Occipital lobe (tissue), 1 donor: ENCODE measurements at regions not wholly inside any gene's neighbourhood (a gene's known extent, or its start where the extent isn't known, plus 50 kb on each side); places are given as distances from the start of the nearest gene placed in this dataset.
"Not testable (repeated sequence)": the region's sequence is repeated elsewhere in the genome, so short reads cannot be mapped to it uniquely, and the experiment has no call there.

Source experiments
- DNase-seq: peaks from one replicate; lab custom pipeline; 2025; lab: John Stamatoyannopoulos, UW

DNA sequence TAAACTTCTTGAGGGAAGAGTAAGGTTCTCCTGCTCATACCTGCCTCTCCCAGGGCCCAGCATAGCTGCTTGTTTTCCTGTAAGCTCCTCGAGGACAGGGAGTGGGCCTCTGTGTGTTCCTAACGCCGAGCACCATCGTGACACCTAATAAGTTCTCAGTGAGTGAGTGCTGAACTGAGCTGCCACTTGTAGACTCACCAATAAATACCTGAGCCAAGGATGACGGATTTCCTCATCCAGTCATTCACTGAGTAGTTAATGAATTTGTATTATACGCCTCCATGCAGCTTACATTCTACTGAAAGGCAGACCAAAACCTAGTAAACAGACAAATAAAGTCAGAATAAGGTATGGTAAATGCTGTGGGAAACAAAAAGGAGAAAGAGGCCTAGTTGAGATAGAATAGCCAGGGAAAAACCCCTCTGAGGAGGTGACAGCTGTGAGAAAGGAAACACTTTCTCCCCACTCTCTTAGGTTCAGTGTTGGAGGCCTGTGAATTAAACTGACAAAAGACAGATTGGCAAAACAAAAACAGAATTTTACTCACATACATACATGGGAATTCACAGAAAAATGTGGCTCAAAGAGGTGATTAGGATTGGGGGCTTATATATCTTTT, 138.6 kb downstream of the B3GNT2 start:
- DNase-seq, result no peak

DNA sequence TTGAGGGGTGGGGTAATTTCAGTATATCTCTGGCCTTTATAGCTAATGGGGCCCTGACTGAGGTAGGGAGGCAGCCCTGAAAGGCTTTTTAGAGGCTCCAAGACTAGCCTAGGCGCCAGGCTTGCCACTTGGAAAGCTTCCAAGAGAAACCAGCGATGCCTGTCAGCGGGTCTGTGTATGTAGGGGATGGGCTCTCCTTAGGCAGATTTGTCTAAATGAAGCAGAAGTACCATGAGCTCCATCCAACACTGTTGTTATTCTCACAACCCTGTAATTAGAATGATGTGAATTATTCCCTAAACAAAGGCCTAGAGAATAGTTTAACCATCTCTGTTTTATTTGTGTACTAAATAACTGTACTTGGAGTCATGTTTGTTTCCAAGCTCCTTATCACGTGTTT, 138.1 kb downstream of the B3GNT2 start:
- no peak for DNase-seq

GRCh38 chr2:62330959-62331358, 135.0 kb downstream of the B3GNT2 start:
- DNase-seq, result no peak

GRCh38 chr2:62329797-62330196, 133.9 kb downstream of the B3GNT2 start:
- DNase-seq, result no peak

- no peak for DNase-seq
These were observed 130.8 kb downstream of the B3GNT2 start for GRCh38 chr2:62326735-62327134.

GRCh38 chr2:62325398-62325797, 129.5 kb downstream of the B3GNT2 start:
- DNase-seq, result no peak

GRCh38 chr2:62321380-62322289, 125.7 kb downstream of the B3GNT2 start:
- no peak for DNase-seq

DNA sequence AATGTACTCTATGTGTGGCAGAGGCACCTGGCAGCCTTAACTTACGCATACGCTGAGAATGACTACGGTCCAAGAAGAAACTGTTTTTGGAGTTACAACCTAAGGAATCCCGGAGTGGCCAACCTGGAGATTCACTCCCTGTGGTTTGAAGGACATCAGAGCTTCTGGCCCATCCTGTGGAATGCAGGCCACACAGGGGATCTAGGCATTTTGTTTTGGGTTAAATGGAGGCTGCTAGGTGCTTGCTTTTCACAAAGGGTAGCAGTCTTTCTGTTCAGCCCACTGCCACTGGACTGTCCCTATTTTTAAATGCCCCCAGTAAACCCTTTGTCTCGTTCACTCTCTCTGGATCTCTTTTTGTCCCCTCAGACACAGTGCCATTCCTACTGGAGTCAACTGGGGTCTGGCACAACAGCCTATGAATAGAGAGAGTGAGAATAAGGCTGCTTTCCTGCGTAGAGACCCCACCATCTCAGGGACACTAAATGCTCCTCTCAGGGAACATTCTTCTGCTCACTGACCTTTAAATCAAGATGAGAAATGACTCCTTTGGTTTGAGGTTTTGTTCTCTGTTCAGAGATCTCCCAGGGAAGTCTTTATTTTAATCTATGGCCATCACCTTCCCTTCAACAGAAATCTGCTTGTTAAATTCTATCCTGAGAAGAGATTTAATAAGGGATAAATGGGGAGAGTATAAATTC, 124.9 kb downstream of the B3GNT2 start:
- no peak for DNase-seq

GRCh38 chr2:62320137-62320536, 124.2 kb downstream of the B3GNT2 start:
- not testable (repeated sequence) for DNase-seq

DNA sequence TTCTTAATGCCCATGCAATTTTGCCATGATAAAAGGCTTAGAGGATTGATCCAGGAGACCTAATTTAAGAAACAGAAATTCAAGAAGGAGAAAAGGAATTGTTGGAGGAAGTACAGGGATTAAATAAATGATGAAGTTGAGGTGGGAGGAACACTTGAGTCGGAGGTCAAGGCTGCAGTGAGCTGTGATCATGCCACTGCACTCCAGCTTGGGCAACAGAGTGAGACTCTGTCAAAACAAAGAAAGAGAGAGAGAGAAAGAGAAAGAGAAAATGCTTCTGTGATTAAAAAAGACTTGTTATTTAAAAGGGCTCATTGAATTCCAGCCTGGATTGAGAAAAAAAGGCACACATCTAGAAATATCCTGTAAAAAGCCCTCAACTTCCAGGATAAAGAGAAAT, 123.2 kb downstream of the B3GNT2 start:
- no peak for DNase-seq

DNA sequence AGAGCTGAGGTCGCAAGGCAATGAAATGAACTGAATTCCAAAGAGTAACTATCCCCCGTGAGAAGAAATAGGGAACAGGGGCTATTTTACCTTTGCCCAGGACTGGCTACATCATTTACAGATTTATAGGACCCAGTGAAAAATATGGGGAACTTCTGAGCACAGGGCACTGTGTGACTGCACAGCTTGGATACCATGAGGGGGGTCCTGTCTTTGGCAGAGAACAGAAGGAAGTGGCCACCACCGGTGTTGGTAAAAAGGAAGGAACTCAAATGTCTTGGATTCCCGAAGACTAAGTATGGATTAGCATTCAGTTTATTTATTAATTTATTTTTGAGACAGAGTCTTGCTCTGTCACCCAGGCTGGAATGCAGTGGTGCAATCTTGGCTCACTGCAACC, 119.6 kb downstream of the B3GNT2 start:
- DNase-seq, result no peak

- no peak for DNase-seq
These were observed 118.4 kb downstream of the B3GNT2 start for GRCh38 chr2:62314291-62314690.

DNA sequence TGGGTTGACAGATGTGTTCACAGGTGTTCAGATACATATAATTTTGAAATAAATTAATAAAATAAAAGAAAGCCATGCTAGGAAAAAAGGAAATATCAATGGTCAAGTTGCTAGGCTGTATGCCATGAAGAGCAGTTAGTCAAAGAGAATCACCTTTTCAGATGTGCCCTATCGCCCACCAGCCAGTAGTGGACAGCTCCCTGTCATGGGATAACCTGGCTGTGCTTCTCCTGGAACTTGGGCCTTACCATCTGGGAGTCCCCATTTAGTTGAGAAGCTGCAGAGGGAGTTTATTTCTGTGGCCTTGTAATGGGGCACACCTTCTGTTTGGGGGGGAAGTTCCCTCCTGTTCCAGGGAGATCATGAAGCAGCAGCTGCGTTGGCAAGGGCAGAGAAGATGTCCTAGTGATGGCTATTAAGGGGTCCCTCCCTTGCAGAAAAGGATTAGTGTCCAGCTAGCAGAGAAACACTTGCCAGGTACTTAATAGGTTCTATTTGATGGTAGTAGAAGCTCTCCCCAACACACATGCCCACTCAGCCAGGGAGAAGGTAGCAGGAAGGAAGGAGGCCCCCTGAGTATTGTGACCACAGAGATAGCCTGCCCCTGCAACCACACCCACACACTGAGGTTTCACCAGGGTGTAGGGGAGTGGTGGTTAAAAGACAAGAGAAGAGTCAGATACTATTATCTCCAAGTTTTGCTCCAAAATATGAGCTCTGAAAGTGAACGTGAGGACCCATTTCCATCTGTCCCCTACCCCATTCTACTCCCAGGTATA, 117.7 kb downstream of the B3GNT2 start:
- DNase-seq, result no peak

DNA sequence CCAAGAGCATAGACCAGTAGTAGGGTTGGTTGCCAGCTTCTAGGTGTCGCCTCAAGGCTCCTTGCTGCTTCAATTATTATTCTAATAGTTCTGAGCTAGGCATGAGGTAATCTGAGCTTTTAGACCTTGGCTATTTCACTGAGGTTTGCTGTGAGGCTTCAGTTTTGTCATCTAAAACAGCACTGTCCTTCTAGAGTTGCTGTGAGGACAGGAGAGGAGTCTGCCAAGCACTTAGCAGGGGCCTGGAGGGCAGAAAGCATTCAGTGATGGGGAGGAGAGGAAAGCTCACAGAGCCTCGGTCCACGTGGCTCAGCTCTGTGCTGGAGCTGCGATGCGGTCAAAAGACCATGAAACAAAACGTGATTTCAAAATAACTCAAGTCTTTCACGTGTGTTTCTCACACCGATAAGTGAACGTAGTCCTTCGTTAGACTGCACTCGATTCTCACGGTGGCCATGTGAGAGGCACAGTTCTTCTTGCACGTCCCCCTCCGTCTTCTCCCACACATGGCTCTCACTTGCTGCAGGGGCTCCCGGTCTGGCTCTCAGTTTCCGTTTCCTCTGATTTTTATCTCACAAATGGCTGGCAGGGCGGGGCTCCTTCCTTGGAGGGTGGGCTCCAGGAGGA, 113.7 kb downstream of the B3GNT2 start:
- no peak for DNase-seq

GRCh38 chr2:62309081-62309464, 113.2 kb downstream of the B3GNT2 start:
- no peak for DNase-seq

DNA sequence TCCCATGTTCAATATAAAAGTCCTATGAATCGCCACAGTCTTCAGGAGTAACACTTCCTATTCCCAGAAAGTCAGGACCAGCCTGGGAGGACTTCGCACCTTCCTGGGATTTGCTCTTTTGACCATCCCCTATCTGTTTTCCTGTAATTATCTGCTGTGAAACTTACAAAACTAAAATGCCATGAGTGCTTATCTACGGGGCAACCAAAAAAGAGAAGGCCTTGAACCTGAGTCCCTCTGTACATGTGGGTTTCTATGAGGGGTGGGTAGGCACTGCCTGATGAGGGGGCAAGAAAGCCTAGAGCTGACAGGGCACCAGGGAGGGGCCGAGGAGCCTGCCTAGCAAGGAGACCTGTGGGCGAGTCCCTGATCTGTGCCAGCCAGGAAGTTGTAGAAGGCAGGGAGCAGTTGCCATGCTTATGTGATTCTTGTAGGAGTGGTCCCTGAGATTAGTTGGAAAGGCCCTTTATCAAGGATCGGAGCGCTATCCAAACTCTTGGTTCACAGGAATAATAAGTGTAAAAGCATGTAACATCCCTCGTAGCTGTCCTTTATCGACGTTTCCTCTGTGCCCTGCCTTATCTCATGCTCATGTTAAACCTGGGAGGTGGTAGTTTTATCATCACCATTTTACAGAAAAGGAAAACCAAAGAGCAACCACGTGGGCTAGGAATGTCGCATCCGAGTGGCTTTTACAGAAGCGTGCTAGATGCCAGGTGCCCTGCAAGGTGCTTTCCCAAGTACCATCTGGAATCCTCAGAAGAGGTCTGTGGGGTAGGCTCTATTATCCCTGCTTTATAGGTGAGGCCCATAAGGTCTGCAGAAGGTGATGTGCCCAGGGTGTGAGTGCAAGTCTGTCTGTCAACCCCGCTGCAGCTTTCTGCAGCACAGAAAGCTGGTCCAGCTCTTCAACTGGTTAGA, 111.8 kb downstream of the B3GNT2 start:
- DNase-seq, result no peak

- no peak for DNase-seq
These were observed 111.0 kb downstream of the B3GNT2 start for GRCh38 chr2:62306751-62307468.

DNA sequence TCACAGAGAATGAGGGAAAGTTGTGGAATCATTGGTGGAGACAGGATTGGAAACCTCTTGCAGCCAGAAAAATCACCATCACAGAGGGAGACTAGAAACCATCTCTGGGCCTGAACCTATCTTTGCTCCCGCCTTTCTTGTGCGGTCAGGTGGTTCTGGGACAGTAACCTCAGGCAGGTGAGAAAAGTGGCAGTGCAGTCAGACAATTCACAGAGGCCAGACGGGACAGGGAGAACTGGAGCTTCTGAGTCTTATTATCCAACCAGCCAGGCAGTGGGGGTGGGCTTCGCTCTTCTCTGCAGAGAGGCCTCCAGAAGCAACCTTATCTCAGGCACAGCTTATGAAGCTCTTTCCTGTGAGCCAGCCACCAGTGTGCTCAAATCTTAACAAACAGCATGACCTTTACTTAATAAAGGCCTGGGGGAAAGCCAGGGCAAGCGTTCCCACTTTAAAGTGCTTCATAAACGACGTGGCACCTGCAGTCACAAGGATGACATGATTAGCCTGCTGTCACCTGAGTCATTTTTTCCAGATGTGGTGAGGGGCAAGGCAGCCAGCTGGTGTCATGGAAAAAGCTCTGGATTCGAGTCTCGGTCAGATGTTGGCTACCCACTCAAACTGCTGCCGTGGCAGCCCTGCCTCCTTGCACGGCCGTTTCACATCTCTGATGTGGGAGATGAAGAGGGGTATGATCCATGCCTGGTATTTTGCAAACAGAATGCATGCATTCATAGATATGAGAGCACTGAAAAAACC, 109.7 kb downstream of the B3GNT2 start:
- no peak for DNase-seq
